Endodermal cell (in vitro differentiated cells): ENCODE measurements at regions not wholly inside any gene's neighbourhood (a gene's known extent, or its start where the extent isn't known, plus 50 kb on each side); places are given as distances from the start of the nearest gene placed in this dataset.

Experiments used
- DNase-seq: peaks from one replicate; pipeline ENCODE4 v3.0.0-alpha.2; 2017
- H3K27ac ChIP-seq: 2 replicates; pipeline ENCODE4 v1.5.1; 2013; ENCODE audit warnings: mild to moderate bottlenecking, low read depth, low read length, moderate library complexity
- H3K27me3 ChIP-seq: 2 replicates; pipeline ENCODE4 v1.6.1; 2013; ENCODE audit warnings: mild to moderate bottlenecking, low read length, moderate library complexity; ENCODE audit not compliant: insufficient read depth, control insufficient read depth, poor library complexity, severe bottlenecking
- H3K36me3 ChIP-seq: 2 replicates; pipeline ENCODE4 v1.7.0; 2013; ENCODE audit warnings: mild to moderate bottlenecking, low read length, moderate library complexity; ENCODE audit not compliant: control insufficient read depth, insufficient read depth
- H3K4me1 ChIP-seq: one replicate; pipeline ENCODE4 v1.7.0; 2013; ENCODE audit warnings: low read length; ENCODE audit not compliant: control insufficient read depth, insufficient read depth
- H3K4me3 ChIP-seq: 2 replicates; pipeline ENCODE4 v1.5.1; 2013; ENCODE audit warnings: mild to moderate bottlenecking, low read length, moderate library complexity
- H3K9ac ChIP-seq: 2 replicates; pipeline ENCODE4 v1.6.1; 2013; ENCODE audit warnings: mild to moderate bottlenecking, low read length, moderate library complexity; ENCODE audit not compliant: poor library complexity, severe bottlenecking; ENCODE audit errors: extremely low read depth
- H3K9me3 ChIP-seq: 2 replicates; pipeline ENCODE4 v1.6.1; 2013; ENCODE audit warnings: mild to moderate bottlenecking, low read length, moderate library complexity; ENCODE audit not compliant: control insufficient read depth
- H3K27ac Mint-ChIP-seq: 2 replicates; pipeline ENCODE4 v1.8.0; 2020; ENCODE audit warnings: mixed read lengths
- H3K27me3 Mint-ChIP-seq: 2 replicates; pipeline ENCODE4 v1.8.0; 2021; ENCODE audit warnings: mild to moderate bottlenecking, mixed read lengths; ENCODE audit not compliant: insufficient read depth
- H3K36me3 Mint-ChIP-seq: 2 replicates; pipeline ENCODE4 v1.8.0; 2020; ENCODE audit warnings: low read depth, mixed read lengths
- H3K4me1 Mint-ChIP-seq: 2 replicates; pipeline ENCODE4 v1.8.0; 2020; ENCODE audit warnings: mixed read lengths
- H3K4me3 Mint-ChIP-seq: 2 replicates; pipeline ENCODE4 v1.8.0; 2020; ENCODE audit warnings: mild to moderate bottlenecking, moderate library complexity, mixed read lengths
- H3K9me3 Mint-ChIP-seq: 2 replicates; pipeline ENCODE4 v1.8.0; 2020; ENCODE audit warnings: mild to moderate bottlenecking, mixed read lengths
- CTCF ChIP-seq: fragments of 200-600 bp; sonication (generic); conservative IDR thresholded peaks from 2 replicates; pipeline ENCODE4 v1.5.0; 2021; ENCODE audit warnings: antibody characterized with exemption, mild to moderate bottlenecking
- WGBS, 2 experiments: methylation state at CpG; one replicate each; pipeline versions ENCODE4 v1.1.5 to v1.1.7; 2013; ENCODE audit warnings: missing lambda C conversion rate in 2 of 2, mixed read lengths in 1 of 2; ENCODE audit not compliant: insufficient coverage in 1 of 2, insufficient read length in 1 of 2; 5-methylcytosine and 5-hydroxymethylcytosine counted together

- Histone ChIP-seq H3K36me3 (no peaks in the 10 kb centered on the region), H3K27ac (no peak overlapping the region), H3K4me1 (no peaks in the 10 kb centered on the region), H3K27me3 (no peaks in the 10 kb centered on the region), H3K9ac (no peak overlapping the region), H3K4me3 (no peak overlapping the region), H3K9me3 (no peaks in the 10 kb centered on the region)
- TF ChIP-seq CTCF, result no peak
- Mint-ChIP-seq H3K36me3 (no peaks in the 10 kb centered on the region), H3K9me3 (no peaks in the 10 kb centered on the region), H3K4me3 (no peak overlapping the region), H3K27me3 (no peaks in the 10 kb centered on the region), H3K27ac (no peak overlapping the region), H3K4me1 (no peaks in the 10 kb centered on the region)
- no peak for DNase-seq
- WGBS, 2 experiments, result 91 to 93% methylated on average over 3 of the region's 3 CpGs
Observed at GRCh38 chr12:131489718-131490117, 221.2 kb upstream of the SFSWAP start.

- TF ChIP-seq CTCF, result no peak
- H3K4me3 ChIP-seq, result no peak overlapping the region
- no peaks in the 10 kb centered on the region for H3K27me3 Mint-ChIP-seq
- H3K27ac ChIP-seq, result no peak overlapping the region
- H3K36me3 Mint-ChIP-seq, result no peaks in the 10 kb centered on the region
- no peaks in the 10 kb centered on the region for H3K27me3 ChIP-seq
- no peaks in the 10 kb centered on the region for H3K36me3 ChIP-seq
- no peaks in the 10 kb centered on the region for H3K9me3 ChIP-seq
- no peak overlapping the region for H3K4me3 Mint-ChIP-seq
- no peaks in the 10 kb centered on the region for H3K4me1 ChIP-seq
- 80 to 96% methylated on average over 1 of the region's 1 CpG for WGBS, 2 experiments
- no peaks in the 10 kb centered on the region for H3K9me3 Mint-ChIP-seq
- no peaks in the 10 kb centered on the region for H3K4me1 Mint-ChIP-seq
- H3K9ac ChIP-seq, result no peak overlapping the region
- no peak overlapping the region for H3K27ac Mint-ChIP-seq
- DNase-seq, result no peak
Observed at GRCh38 chr12:131491155-131491554, 219.7 kb upstream of the SFSWAP start.

- DNase-seq, result no peak
- H3K4me1 ChIP-seq, result no peaks in the 10 kb centered on the region
- Mint-ChIP-seq H3K36me3 (no peaks in the 10 kb centered on the region), H3K27ac (no peak overlapping the region), H3K27me3 (no peaks in the 10 kb centered on the region), H3K9me3 (no peaks in the 10 kb centered on the region), H3K4me1 (no peaks in the 10 kb centered on the region), H3K4me3 (no peak overlapping the region)
- H3K9me3 ChIP-seq, result no peaks in the 10 kb centered on the region
- no peaks in the 10 kb centered on the region for H3K27me3 ChIP-seq
- no peaks in the 10 kb centered on the region for H3K36me3 ChIP-seq
- no peak for TF ChIP-seq CTCF
- no peak overlapping the region for H3K27ac ChIP-seq
- no peak overlapping the region for H3K9ac ChIP-seq
- 79 to 93% methylated on average over 2 to 3 of the region's 3 CpGs for WGBS, 2 experiments
- H3K4me3 ChIP-seq, result no peak overlapping the region
Observed at GRCh38 chr12:131491916-131492490, 218.9 kb upstream of the SFSWAP start.
